RCC 7860 (cell line): ENCODE measurements at regions not wholly inside any gene's neighbourhood (a gene's known extent, or its start where the extent isn't known, plus 50 kb on each side); places are given as distances from the start of the nearest gene placed in this dataset.
"Not testable (repeated sequence)": the region's sequence is repeated elsewhere in the genome, so short reads cannot be mapped to it uniquely, and the experiment has no call there.

Source experiments
- DNase-seq: peaks from one replicate; pipeline ENCODE4 v3.0.0-alpha.2; 2015; ENCODE audit warnings: low spot score
- FAIRE-seq: peaks from 2 replicates; lab custom pipeline; 2012; peaks lifted over from hg19 to GRCh38; lab: Jason Lieb, UNC

GRCh38 chr1:208681878-208682663 lies 437.9 kb upstream of the PLXNA2 start:
- DNase-seq (no peak), FAIRE-seq (no peak)

GRCh38 chr1:208682664-208683013 lies 438.5 kb upstream of the PLXNA2 start:
- FAIRE-seq = no peak
- no peak for DNase-seq

DNA sequence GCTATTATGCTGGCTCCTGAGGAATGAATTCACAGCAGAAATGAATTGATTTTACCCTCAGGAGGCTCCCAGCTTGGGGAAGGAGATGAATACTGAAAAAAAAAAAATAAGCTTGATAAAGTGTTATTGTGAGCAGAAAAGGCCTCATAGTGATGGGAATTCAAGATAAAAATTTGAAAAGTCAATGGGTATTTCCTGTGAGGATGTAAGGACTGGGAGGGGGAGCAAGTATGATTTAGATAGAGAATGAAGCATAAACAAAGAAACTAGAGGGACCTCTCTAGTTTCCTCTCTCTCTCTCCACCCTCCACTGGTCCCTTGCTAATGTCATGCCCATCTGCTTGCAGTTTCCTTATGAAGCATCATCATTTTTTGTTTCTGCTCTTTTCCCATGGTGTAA lies 439.0 kb upstream of the PLXNA2 start:
- DNase-seq = no peak
- FAIRE-seq = no peak

DNA sequence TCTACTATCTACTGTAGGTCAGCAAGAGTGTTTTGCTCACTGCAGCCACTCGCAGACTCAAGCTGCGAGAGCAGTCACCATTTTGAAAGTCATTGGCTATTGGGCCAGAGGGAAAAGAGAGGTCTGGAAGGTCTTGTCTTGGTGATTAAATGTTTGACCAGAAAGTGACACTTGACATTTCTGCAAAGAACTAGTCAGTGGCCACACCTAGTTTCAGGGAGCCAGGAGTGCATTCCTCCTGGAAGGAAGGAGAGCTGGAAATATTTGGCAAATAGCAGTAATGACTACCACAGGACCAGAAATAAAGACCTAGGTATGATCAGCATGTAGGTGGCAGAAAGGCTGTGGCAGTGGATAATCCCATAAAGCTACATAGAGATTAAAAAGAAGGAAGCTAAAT lies 440.0 kb upstream of the PLXNA2 start:
- DNase-seq = no peak
- FAIRE-seq = no peak

- no peak for FAIRE-seq
These were observed 442.4 kb upstream of the PLXNA2 start for GRCh38 chr1:208686592-208686991.

GRCh38 chr1:208688656-208689315 lies 444.6 kb upstream of the PLXNA2 start:
- peak; percentile 2 for FAIRE-seq
- DNase-seq = no peak

More at GRCh38 chr1:208686592-208686991, 442.4 kb upstream of the PLXNA2 start:
- DNase-seq = no peak

DNA sequence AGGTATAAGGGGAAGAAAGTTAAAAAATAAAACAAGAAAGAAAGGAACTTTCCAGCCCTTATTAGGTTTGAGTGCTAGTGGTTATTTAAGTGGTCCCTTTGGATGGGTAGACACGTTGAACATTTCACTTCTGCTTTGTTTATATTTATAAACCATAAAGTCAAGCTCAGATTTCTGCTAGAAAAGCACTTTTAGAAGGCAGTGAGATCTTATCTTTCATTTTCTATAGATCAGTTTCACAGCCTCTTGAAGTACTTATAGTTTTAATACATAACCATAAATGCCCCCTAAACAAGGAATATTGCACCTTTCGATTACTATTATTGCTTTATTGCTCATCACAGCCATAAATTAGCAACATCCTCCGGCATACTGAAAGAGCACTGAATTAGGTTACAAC lies 446.8 kb upstream of the PLXNA2 start:
- FAIRE-seq = no peak
- DNase-seq = no peak

DNA sequence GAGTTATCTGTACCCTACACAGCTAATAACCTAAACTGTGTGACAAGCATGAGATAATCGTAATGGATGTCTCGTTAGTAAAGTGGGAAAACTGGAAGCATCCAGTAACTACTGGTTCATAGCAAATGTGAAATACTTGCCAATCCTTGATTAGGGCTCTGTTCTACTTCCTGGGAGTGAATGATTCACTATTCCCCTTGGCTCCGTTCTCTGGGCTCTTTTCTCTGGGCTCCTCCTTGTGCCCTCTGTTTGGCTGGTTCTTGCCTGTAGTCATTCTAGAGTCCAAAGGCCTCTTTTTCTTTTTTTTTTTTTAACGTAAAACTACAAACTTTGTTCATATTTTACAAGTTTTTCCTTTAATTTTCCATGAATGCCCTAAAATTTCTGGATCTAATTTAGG lies 465.8 kb upstream of the PLXNA2 start:
- no peak for FAIRE-seq

DNA sequence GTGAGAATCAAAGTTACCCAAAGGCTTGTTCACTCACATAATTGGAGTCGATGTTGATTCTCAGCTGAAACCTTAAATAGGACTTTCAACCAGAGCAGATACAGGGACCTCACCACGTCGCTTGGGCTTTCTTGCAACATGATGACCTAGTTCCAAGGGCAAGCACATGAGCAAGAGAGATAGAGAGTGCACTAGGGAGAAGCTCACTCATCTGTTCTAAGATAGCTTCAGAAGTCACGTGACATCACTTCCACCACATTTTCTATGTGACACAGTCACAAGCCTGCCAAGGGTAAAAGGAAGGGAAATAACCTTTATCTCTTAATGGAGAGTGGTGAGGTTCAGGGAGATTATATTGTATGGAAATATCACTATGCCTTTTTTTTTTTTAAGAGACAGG lies 470.1 kb upstream of the PLXNA2 start:
- DNase-seq = no peak
- no peak for FAIRE-seq

More for the DNA sequence above, 465.8 kb upstream of the PLXNA2 start:
- DNase-seq = no peak

GRCh38 chr1:208717525-208717924 lies 473.3 kb upstream of the PLXNA2 start:
- no peak for DNase-seq
- no peak for FAIRE-seq

GRCh38 chr1:208722592-208722991 lies 478.4 kb upstream of the PLXNA2 start:
- no peak for DNase-seq
- FAIRE-seq = no peak

- no peak for FAIRE-seq
- no peak for DNase-seq
These were observed 479.9 kb upstream of the PLXNA2 start for GRCh38 chr1:208724079-208724478.

- no peak for FAIRE-seq
These were observed 484.6 kb upstream of the PLXNA2 start for GRCh38 chr1:208728815-208729214.

DNA sequence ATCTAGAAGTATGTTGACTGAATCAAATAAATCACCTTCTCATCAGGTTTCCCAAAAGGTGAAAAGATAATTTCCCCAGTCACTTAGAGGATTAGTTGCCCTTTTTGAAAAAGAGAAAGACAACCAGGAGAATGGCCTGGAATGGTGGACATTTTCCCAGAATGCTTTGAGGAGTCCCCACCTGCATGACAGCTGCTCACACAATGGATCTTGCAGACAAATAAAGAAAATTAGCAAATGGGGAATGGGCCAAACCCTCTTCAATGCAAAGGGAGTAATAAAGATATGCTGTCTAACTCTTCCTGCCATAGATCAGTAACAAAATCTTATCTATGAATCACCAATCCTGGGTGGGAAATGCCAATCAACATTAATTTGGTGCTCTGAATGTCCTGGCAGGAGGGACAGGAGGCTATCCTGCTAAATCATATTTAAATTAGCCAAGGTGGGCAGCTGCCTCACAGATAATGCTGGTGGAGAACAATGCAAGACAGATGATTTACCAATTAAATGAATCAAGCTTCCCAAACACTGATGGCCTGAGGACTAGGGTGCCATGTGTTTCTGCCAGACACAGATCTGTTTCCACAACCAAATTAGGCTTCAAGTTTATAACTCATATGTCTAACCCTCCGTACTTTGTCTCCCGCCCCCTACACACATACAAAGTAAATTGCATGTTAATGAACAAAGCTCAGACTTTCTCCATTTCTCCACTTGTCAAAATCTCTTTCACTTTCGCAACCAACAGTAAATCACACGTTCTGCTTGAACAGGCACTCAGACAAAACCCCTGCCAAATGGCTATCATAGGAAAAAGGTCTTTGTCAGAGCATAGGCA lies 488.0 kb upstream of the PLXNA2 start:
- DNase-seq (no peak), FAIRE-seq (no peak)

More at GRCh38 chr1:208728815-208729214, 484.6 kb upstream of the PLXNA2 start:
- no peak for DNase-seq

DNA sequence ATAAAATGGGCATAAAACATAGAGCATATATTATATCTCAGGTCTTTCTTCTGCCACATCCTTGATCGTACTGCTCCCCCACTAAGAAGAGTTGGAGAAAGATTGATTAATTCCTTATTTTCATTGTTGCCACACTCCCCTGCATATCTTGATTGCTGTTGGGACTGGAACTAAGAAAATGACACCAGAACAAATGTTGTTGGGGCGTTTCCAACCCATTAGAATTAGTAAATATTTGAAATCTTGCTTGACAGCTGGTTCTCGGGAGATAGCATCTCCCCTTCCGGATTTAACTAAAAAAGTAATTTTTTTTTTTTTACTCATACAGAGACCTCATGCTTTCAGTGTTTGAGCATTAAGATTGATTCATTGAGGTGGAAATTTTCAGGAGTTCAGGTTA lies 493.0 kb upstream of the PLXNA2 start:
- no peak for FAIRE-seq
- no peak for DNase-seq

- no peak for FAIRE-seq
- DNase-seq = no peak
These were observed 493.7 kb upstream of the PLXNA2 start for GRCh38 chr1:208737922-208738321.

- DNase-seq, FAIRE-seq: not testable (repeated sequence)
These were observed 495.5 kb upstream of the PLXNA2 start for GRCh38 chr1:208739636-208740035.

- DNase-seq (no peak), FAIRE-seq (no peak)
These were observed 497.1 kb upstream of the PLXNA2 start for GRCh38 chr1:208741296-208741695.

- FAIRE-seq (no peak), DNase-seq (no peak)
These were observed 499.2 kb upstream of the PLXNA2 start for GRCh38 chr1:208743361-208743760.

DNA sequence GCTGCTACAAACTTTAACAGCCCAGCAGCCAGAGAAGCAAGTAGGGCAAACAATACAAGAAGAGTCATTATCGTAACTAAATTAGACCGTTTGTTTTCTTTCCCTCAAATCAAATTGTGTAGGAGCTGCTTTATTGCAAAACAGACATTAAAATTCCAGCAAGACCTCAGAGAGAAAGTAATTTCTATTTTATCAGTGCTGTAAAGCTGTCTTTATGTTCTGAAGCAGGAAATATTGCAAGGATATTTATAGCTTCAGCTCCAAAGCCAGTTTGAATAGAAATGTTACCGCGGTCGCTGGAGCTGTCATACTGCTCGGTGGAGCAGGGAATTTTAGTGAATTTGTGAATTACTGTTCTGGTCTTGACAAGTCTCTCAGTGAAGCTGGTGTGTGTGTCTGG lies 503.8 kb upstream of the PLXNA2 start:
- DNase-seq (no peak), FAIRE-seq (no peak)

GRCh38 chr1:208748387-208749165 lies 504.4 kb upstream of the PLXNA2 start:
- DNase-seq (no peak), FAIRE-seq (no peak)
